SK-N-SH (cell line): ENCODE measurements at regions not wholly inside any gene's neighbourhood (a gene's known extent, or its start where the extent isn't known, plus 50 kb on each side); places are given as distances from the start of the nearest gene placed in this dataset.

ENCODE experiments used
- CTCF ChIA-PET: fragments of 300-600, 350-600 bp; formaldehyde crosslinking; extraction: SDS; loops from one replicate; lab custom pipeline; 2021; lab: Yijun Ruan, JAX
- POLR2A ChIA-PET: fragments of 350-600 bp; sonication (Branson Sonifier 250); formaldehyde crosslinking; extraction: SDS; loops from one replicate; lab custom pipeline; 2020; ENCODE audit warnings: antibody characterized with exemption, inconsistent platforms; lab: Yijun Ruan, JAX
- DNase-seq: peaks from one replicate; pipeline ENCODE4 v3.0.0; 2012
- H2AFZ ChIP-seq: fragments of 200-600 bp; sonication (generic); 2 replicates; pipeline ENCODE4 v1.8.1; 2016; ENCODE audit warnings: antibody characterized with exemption, mild to moderate bottlenecking, low read depth
- H3F3A ChIP-seq: fragments of 200-600 bp; sonication (generic); replicated peaks from 2 replicates; pipeline ENCODE3; 2016; ENCODE audit warnings: antibody characterized with exemption, mild to moderate bottlenecking; ENCODE audit not compliant: insufficient read depth
- H3K27ac ChIP-seq, 2 experiments: fragments of 200-500 bp in 1 of 2; fragments of 200-600 bp in 1 of 2; sonication (Bioruptor generic) in 1 of 2; sonication (generic), shearing (Covaris generic) in 1 of 2; 2 replicates each; pipeline versions ENCODE4 v1.5.1 to v1.6.1; 2014 to 2016; ENCODE audit warnings: low read depth in 2 of 2, inconsistent platforms in 1 of 2, low read length in 1 of 2, mild to moderate bottlenecking in 1 of 2, mixed read lengths in 1 of 2
- H3K27me3 ChIP-seq: fragments of 200-600 bp; sonication (generic), shearing (Covaris generic); 2 replicates; pipeline ENCODE4 v1.6.1; 2016; ENCODE audit warnings: mixed run types; ENCODE audit not compliant: insufficient read depth
- H3K36me3 ChIP-seq, 2 experiments: fragments of 200-500 bp in 1 of 2; fragments of 200-600 bp in 1 of 2; sonication (Bioruptor generic) in 1 of 2; sonication (generic) in 1 of 2; replicated peaks in 1 of 2; 2 replicates each; pipeline versions ENCODE3 to v1.5.1; 2014 to 2016; ENCODE audit warnings: low read length in 1 of 2, mild to moderate bottlenecking in 1 of 2; ENCODE audit not compliant: insufficient read depth in 2 of 2, control insufficient read depth in 1 of 2
- H3K4me1 ChIP-seq, 2 experiments: fragments of 200-500 bp in 1 of 2; fragments of 200-600 bp in 1 of 2; sonication (Bioruptor generic) in 1 of 2; sonication (generic), shearing (Covaris generic) in 1 of 2; 2 replicates each; pipeline versions ENCODE4 v1.5.1 to v1.6.1; 2014 to 2016; ENCODE audit warnings: low read depth in 1 of 2, low read length in 1 of 2, mixed run types in 1 of 2; ENCODE audit not compliant: insufficient read depth in 2 of 2, control insufficient read depth in 1 of 2
- H3K4me2 ChIP-seq: fragments of 200-600 bp; sonication (generic), shearing (Covaris generic); 2 replicates; pipeline ENCODE4 v1.6.1; 2017; ENCODE audit warnings: mixed run types
- H3K4me3 ChIP-seq, 2 experiments: fragments of 200-500 bp in 1 of 2; fragments of 200-600 bp in 1 of 2; sonication (Bioruptor generic) in 1 of 2; sonication (generic), shearing (Covaris generic) in 1 of 2; 2 replicates each; pipeline versions ENCODE4 v1.5.1 to v1.8.1; 2014 to 2016; ENCODE audit warnings: low read depth in 2 of 2, inconsistent platforms in 1 of 2, low read length in 1 of 2, mild to moderate bottlenecking in 1 of 2, mixed read lengths in 1 of 2, moderate library complexity in 1 of 2
- H3K79me2 ChIP-seq: fragments of 200-600 bp; sonication (generic); 2 replicates; pipeline ENCODE4 v1.8.1; 2017; ENCODE audit warnings: mild to moderate bottlenecking; ENCODE audit not compliant: insufficient read depth
- H3K9ac ChIP-seq: fragments of 200-600 bp; sonication (generic); 2 replicates; pipeline ENCODE4 v1.6.1; 2017; ENCODE audit warnings: mixed run types
- H3K9me2 ChIP-seq: fragments of 200-600 bp; sonication (generic); 2 replicates; pipeline ENCODE4 v1.6.1; 2017; ENCODE audit warnings: mixed run types
- H3K9me3 ChIP-seq: fragments of 200-600 bp; sonication (generic); 2 replicates; pipeline ENCODE4 v1.6.1; 2017; ENCODE audit warnings: mixed run types, mild to moderate bottlenecking, moderate library complexity
- H4K20me1 ChIP-seq: fragments of 200-600 bp; sonication (generic); 2 replicates; pipeline ENCODE4 v1.6.1; 2017; ENCODE audit warnings: mild to moderate bottlenecking, mixed run types; ENCODE audit not compliant: insufficient read depth
- CHD2 ChIP-seq: fragments of 150-350 bp; IDR thresholded peaks from 2 replicates; pipeline ENCODE4 v1.6.1; 2018; ENCODE audit warnings: low read length; ENCODE audit not compliant: partially characterized antibody
- ELF1 ChIP-seq: IDR thresholded peaks from 2 replicates; pipeline ENCODE4 v1.4.0; 2012
- EZH2phosphoT487 ChIP-seq: fragments of 200-600 bp; sonication (generic); IDR thresholded peaks from 2 replicates; pipeline ENCODE4 v1.6.1; 2017; ENCODE audit warnings: low read depth, mixed run types, mild to moderate bottlenecking, antibody characterized with exemption, moderate library complexity, borderline replicate concordance
- GABPA ChIP-seq: IDR thresholded peaks from 2 replicates; pipeline ENCODE4 v1.4.0; 2012; ENCODE audit warnings: low read depth, mild to moderate bottlenecking
- MEF2A ChIP-seq: IDR thresholded peaks from 2 replicates; pipeline ENCODE4 v1.4.0; 2012; ENCODE audit warnings: low read depth, borderline replicate concordance
- MXI1 ChIP-seq: IDR thresholded peaks from 2 replicates; pipeline ENCODE4 v1.6.1; 2012; ENCODE audit warnings: mild to moderate bottlenecking, low read depth, low read length, improper control_type of control experiment
- NFIC ChIP-seq: IDR thresholded peaks from 2 replicates; pipeline ENCODE4 v1.4.0; 2012; ENCODE audit warnings: borderline replicate concordance
- POLR2AphosphoS5 ChIP-seq: IDR thresholded peaks from 2 replicates; pipeline ENCODE4 v1.6.1; 2012; ENCODE audit warnings: low read depth, low read length
- RAD21 ChIP-seq: IDR thresholded peaks from 2 replicates; pipeline ENCODE4 v1.6.1; 2012; ENCODE audit warnings: mild to moderate bottlenecking, low read length
- RCOR1 ChIP-seq: fragments of 150-350 bp; IDR thresholded peaks from 2 replicates; pipeline ENCODE4 v1.6.1; 2017; ENCODE audit warnings: antibody characterized with exemption, low read length
- RXRA ChIP-seq: IDR thresholded peaks from 2 replicates; pipeline ENCODE4 v1.4.0; 2012; ENCODE audit warnings: low read depth, mild to moderate bottlenecking, borderline replicate concordance
- TCF12 ChIP-seq: IDR thresholded peaks from 2 replicates; pipeline ENCODE4 v1.4.0; 2012
- TEAD4 ChIP-seq: IDR thresholded peaks from 2 replicates; pipeline ENCODE4 v1.4.0; 2012; ENCODE audit warnings: mild to moderate bottlenecking, borderline replicate concordance; ENCODE audit not compliant: insufficient read depth
- USF1 ChIP-seq: IDR thresholded peaks from 2 replicates; pipeline ENCODE4 v1.4.0; 2012; ENCODE audit warnings: low read depth, borderline replicate concordance
- YY1 ChIP-seq: IDR thresholded peaks from 2 replicates; pipeline ENCODE4 v1.4.0; 2012; ENCODE audit warnings: low read depth, mild to moderate bottlenecking
- WGBS: methylation state at CpG from one replicate; pipeline ENCODE4 v1.1.6; 2017; ENCODE audit warnings: low lambda C conversion rate; 5-methylcytosine and 5-hydroxymethylcytosine counted together
- TF ChIP-seq, protein P1 (sequence below): fragments of 200-600 bp; sonication (generic); IDR thresholded peaks from 2 replicates; pipeline ENCODE4 v1.6.1; 2017; ENCODE audit warnings: antibody characterized with exemption, mild to moderate bottlenecking, moderate library complexity

- Histone ChIP-seq H3K9me3 (no peaks in the 10 kb centered on the region), H3K9me2 (no peaks in the 10 kb centered on the region), H3K4me2 (no peak overlapping the region), H3K27me3 (no peaks in the 10 kb centered on the region), H2AFZ (no peak overlapping the region), H3K4me3 (no peak overlapping the region), H3K9ac (no peak overlapping the region), H3K36me3 (no peaks in the 10 kb centered on the region), H3K79me2 (no peaks in the 10 kb centered on the region), H4K20me1 (no peaks in the 10 kb centered on the region), H3K4me1 (peaks cover 0 to 8% of the 10 kb centered on the region in 2 experiments; a peak in 1 of 4 replicates), H3K27ac (no peak overlapping the region), H3F3A (no peaks in the 10 kb centered on the region)
- CTCF ChIA-PET: no interaction called here
- DNase-seq: no peak
- WGBS: 39% methylated on average over 7 of the region's 10 CpGs
- POLR2A ChIA-PET: no interaction called here
- TF ChIP-seq, protein P1, sequence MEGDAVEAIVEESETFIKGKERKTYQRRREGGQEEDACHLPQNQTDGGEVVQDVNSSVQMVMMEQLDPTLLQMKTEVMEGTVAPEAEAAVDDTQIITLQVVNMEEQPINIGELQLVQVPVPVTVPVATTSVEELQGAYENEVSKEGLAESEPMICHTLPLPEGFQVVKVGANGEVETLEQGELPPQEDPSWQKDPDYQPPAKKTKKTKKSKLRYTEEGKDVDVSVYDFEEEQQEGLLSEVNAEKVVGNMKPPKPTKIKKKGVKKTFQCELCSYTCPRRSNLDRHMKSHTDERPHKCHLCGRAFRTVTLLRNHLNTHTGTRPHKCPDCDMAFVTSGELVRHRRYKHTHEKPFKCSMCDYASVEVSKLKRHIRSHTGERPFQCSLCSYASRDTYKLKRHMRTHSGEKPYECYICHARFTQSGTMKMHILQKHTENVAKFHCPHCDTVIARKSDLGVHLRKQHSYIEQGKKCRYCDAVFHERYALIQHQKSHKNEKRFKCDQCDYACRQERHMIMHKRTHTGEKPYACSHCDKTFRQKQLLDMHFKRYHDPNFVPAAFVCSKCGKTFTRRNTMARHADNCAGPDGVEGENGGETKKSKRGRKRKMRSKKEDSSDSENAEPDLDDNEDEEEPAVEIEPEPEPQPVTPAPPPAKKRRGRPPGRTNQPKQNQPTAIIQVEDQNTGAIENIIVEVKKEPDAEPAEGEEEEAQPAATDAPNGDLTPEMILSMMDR: no peak
- TF ChIP-seq TEAD4 (no peak), POLR2AphosphoS5 (no peak), YY1 (no peak)
Measured at GRCh38 chr12:131421509-131422186, 289.2 kb upstream of the SFSWAP start.

DNA sequence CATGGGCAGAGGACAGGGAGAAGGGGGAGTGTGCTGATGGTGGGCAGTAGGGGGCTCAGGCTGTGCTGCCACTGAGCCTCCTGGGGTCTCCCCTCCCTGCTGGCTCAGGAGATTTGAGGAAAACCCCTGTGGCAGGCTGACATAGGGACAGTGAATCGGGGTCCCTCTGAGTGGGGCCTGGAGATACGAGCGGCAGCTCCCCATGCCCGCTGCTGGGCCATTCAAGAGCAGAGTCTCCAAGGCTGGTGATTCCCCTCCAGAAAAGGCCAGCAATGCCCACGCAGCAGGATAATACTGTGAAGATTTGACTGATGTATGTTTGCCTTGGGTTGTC lies 288.7 kb upstream of the SFSWAP start:
- Histone ChIP-seq H4K20me1 (no peaks in the 10 kb centered on the region), H3K9ac (no peak overlapping the region), H3K9me3 (no peaks in the 10 kb centered on the region), H3K4me1 (peaks cover 0 to 8% of the 10 kb centered on the region in 2 experiments; a peak in 1 of 4 replicates), H2AFZ (no peak overlapping the region), H3K36me3 (no peaks in the 10 kb centered on the region), H3K4me3 (no peak overlapping the region), H3K27ac (no peak overlapping the region), H3K79me2 (no peaks in the 10 kb centered on the region), H3K4me2 (no peak overlapping the region), H3K27me3 (no peaks in the 10 kb centered on the region), H3K9me2 (no peaks in the 10 kb centered on the region), H3F3A (no peaks in the 10 kb centered on the region)
- ChIA-PET POLR2A (no interaction called here), CTCF (no interaction called here)
- no peak for DNase-seq
- TF ChIP-seq RAD21 (no peak), RCOR1 (no peak), CHD2 (no peak), USF1 (no peak), TEAD4 (no peak), GABPA (no peak), NFIC (no peak), MEF2A (no peak), TCF12 (no peak), MXI1 (no peak), ELF1 (no peak), POLR2AphosphoS5 (no peak), RXRA (no peak), EZH2phosphoT487 (no peak)
- WGBS: 46% methylated on average over 5 of the region's 5 CpGs
